Gastroesophageal sphincter (tissue), 3 donors: ENCODE measurements at regions not wholly inside any gene's neighbourhood (a gene's known extent, or its start where the extent isn't known, plus 50 kb on each side); places are given as distances from the start of the nearest gene placed in this dataset.

ENCODE experiments used
- POLR2A ChIP-seq, 2 donors: fragments of 450-650 bp; IDR thresholded peaks; one replicate each; pipeline ENCODE4 v1.6.1; 2017; ENCODE audit warnings: antibody characterized with exemption in 2 of 2, mild to moderate bottlenecking in 2 of 2, moderate library complexity in 1 of 2
- POLR2AphosphoS5 ChIP-seq: sonication (generic); formaldehyde crosslinking; IDR thresholded peaks from one replicate; pipeline ENCODE4 v1.6.1; 2017; ENCODE audit warnings: antibody characterized with exemption
- TF ChIP-seq, protein P1 (sequence below), 4 experiments: fragments of 200-600 bp in 2 of 4; fragments of 450-650 bp in 2 of 4; sonication (generic) in 1 of 4; IDR thresholded peaks; one replicate each; pipeline ENCODE4 v1.5.1; 2017 to 2019; ENCODE audit warnings: antibody characterized with exemption in 4 of 4, mild to moderate bottlenecking in 2 of 4, moderate library complexity in 2 of 4

DNA sequence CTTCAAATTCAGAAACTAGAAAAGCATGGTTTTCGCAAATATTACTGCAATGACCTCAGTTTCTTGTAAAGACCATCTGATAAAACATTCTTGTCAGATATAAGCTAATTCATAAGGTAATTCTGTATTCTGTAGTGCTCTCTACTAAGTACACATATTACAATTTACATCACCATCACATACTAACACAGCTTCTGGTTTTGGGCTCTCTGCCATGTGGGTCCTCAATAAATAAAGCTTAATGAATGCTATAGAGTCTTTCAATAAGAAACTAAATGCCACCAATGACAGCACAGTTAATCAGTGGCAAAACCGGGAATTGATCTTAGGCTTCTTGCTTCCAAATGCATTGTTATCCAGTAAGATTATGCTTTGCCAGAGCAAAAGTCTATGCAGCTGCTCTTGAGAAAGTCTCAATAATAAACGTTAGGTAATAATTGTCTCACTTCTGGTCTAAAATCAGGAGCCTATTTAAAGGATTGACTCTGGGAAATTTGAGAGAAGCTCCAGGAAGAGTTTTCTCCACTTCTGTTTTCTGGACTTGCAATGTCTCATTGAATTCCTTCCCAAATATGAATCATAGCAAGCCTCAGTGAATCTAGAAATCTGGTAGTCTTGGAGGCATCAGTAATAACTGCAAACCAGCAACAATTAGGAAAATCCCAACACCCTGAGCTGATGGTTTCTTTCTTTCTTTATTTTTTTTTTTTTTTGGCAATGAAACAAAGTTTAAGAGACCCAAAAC, 67.9 kb upstream of the RAPGEF4 start:
- TF ChIP-seq, protein P1, sequence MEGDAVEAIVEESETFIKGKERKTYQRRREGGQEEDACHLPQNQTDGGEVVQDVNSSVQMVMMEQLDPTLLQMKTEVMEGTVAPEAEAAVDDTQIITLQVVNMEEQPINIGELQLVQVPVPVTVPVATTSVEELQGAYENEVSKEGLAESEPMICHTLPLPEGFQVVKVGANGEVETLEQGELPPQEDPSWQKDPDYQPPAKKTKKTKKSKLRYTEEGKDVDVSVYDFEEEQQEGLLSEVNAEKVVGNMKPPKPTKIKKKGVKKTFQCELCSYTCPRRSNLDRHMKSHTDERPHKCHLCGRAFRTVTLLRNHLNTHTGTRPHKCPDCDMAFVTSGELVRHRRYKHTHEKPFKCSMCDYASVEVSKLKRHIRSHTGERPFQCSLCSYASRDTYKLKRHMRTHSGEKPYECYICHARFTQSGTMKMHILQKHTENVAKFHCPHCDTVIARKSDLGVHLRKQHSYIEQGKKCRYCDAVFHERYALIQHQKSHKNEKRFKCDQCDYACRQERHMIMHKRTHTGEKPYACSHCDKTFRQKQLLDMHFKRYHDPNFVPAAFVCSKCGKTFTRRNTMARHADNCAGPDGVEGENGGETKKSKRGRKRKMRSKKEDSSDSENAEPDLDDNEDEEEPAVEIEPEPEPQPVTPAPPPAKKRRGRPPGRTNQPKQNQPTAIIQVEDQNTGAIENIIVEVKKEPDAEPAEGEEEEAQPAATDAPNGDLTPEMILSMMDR (IDR thresholded peaks at IDR 0.05): no peak
- TF ChIP-seq POLR2AphosphoS5 (no peak), POLR2A (IDR thresholded peaks at IDR 0.05) (no peak)
